HepG2 (cell line): ENCODE measurements at regions not wholly inside any gene's neighbourhood (a gene's known extent, or its start where the extent isn't known, plus 50 kb on each side); places are given as distances from the start of the nearest gene placed in this dataset.

Experiments
- ATAC-seq: fragments of 200-7000 bp; cut with Tn5 transposase; 3 replicates; pipeline ENCODE4 v1.9.1; 2020; ENCODE audit warnings: mild to moderate bottlenecking, moderate library complexity
- BruUV-seq: library from RNA; stranded (reverse); fragments of 400-500 nt; replicated peaks from 2 replicates; lab custom pipeline; 2021; lab: Mats Ljungman, UMichigan
- CTCF ChIA-PET: fragments of 300-600 bp; formaldehyde crosslinking; extraction: SDS; loops from one replicate; lab custom pipeline; 2021; ENCODE audit warnings: low total read pairs, inconsistent platforms, low intra/inter-chr PET ratio; lab: Yijun Ruan, JAX
- POLR2A ChIA-PET: fragments of 350-600 bp; sonication (Branson Sonifier 250); formaldehyde crosslinking; loops from one replicate; lab custom pipeline; 2020; ENCODE audit warnings: antibody characterized with exemption, inconsistent platforms; lab: Yijun Ruan, JAX
- DNase-seq: peaks from one replicate; pipeline ENCODE4 v3.0.0-alpha.2; 2015; ENCODE audit warnings: low spot score
- FAIRE-seq: peaks from 3 replicates; lab custom pipeline; 2011; peaks lifted over from hg19 to GRCh38; lab: Jason Lieb, UNC
- H2AFZ ChIP-seq: one replicate; pipeline ENCODE4 v1.6.1; 2011; ENCODE audit warnings: low read length, inconsistent platforms
- H3K27ac ChIP-seq: fragments of 300-600 bp; 3 replicates; pipeline ENCODE4 v1.8.0; 2011; ENCODE audit warnings: mixed run types, mild to moderate bottlenecking, mixed read lengths, low read length, inconsistent platforms; ENCODE audit not compliant: insufficient read depth; ENCODE audit errors: extremely low read length
- H3K27me3 ChIP-seq, 2 experiments: fragments of 200-600 bp in 1 of 2; 2 replicates in 1 of 2; 3 replicates in 1 of 2; pipeline versions ENCODE4 v1.6.0 to v1.8.0; 2011; ENCODE audit warnings: low read length in 2 of 2, mild to moderate bottlenecking in 2 of 2, moderate library complexity in 2 of 2, inconsistent platforms in 1 of 2; ENCODE audit not compliant: insufficient read depth in 2 of 2, control insufficient read depth in 1 of 2
- H3K36me3 ChIP-seq, 2 experiments: fragments of 200-600 bp in 1 of 2; replicated peaks in 1 of 2; 2 replicates in 1 of 2; 3 replicates in 1 of 2; pipeline versions ENCODE4 v1.5.1 to v1.8.0; 2011; ENCODE audit warnings: low read length in 2 of 2, inconsistent platforms in 1 of 2; ENCODE audit not compliant: insufficient read depth in 2 of 2, control insufficient read depth in 1 of 2
- H3K4me1 ChIP-seq: 2 replicates; pipeline ENCODE4 v1.5.1; 2012; ENCODE audit warnings: low read length, inconsistent platforms; ENCODE audit not compliant: insufficient read depth
- H3K4me2 ChIP-seq: 2 replicates; pipeline ENCODE4 v1.6.0; 2011; ENCODE audit warnings: low read depth, low read length, inconsistent platforms
- H3K4me3 ChIP-seq, 3 experiments: fragments of 200-600 bp in 1 of 3; sonication (generic), shearing (Covaris generic) in 1 of 3; replicated peaks in 1 of 3; 2 replicates each; pipeline ENCODE4 v1.5.1; 2011 to 2016; ENCODE audit warnings: low read length in 3 of 3, inconsistent platforms in 2 of 3, low read depth in 2 of 3, mild to moderate bottlenecking in 2 of 3, control low read depth in 1 of 3, mixed read lengths in 1 of 3; ENCODE audit not compliant: insufficient read depth in 1 of 3
- H3K79me2 ChIP-seq: one replicate; pipeline ENCODE4 v1.6.1; 2011; ENCODE audit warnings: low read length, inconsistent platforms; ENCODE audit not compliant: insufficient read depth
- H3K9ac ChIP-seq: 2 replicates; pipeline ENCODE4 v1.6.0; 2011; ENCODE audit warnings: mild to moderate bottlenecking, low read depth, low read length, inconsistent platforms; ENCODE audit not compliant: insufficient read depth
- H3K9me3 ChIP-seq: 2 replicates; pipeline ENCODE4 v1.5.1; 2012; ENCODE audit warnings: mild to moderate bottlenecking, low read length
- H4K20me1 ChIP-seq: 2 replicates; pipeline ENCODE4 v1.6.0; 2011; ENCODE audit warnings: inconsistent platforms, mild to moderate bottlenecking, low read length, moderate library complexity; ENCODE audit not compliant: insufficient read depth
- CENPBD1 ChIP-seq: sonication (generic); formaldehyde crosslinking; IDR thresholded peaks from 2 replicates; pipeline ENCODE4 v1.8.0; 2022; ENCODE audit warnings: missing genetic modification reagents, low read depth, mild to moderate bottlenecking, borderline replicate concordance
- IRX3 ChIP-seq: sonication (generic); formaldehyde crosslinking; IDR thresholded peaks from 2 replicates; pipeline ENCODE4 v1.8.1; 2023; ENCODE audit warnings: mild to moderate bottlenecking, low read depth, missing genetic modification reagents, borderline replicate concordance
- MYNN ChIP-seq: sonication (generic); formaldehyde crosslinking; IDR thresholded peaks from 2 replicates; pipeline ENCODE4 v1.4.0; 2020; ENCODE audit warnings: mild to moderate bottlenecking, low read depth, missing genetic modification reagents
- POGZ ChIP-seq: sonication (generic); formaldehyde crosslinking; IDR thresholded peaks from 2 replicates; pipeline ENCODE4 v1.4.0; 2020; ENCODE audit warnings: mild to moderate bottlenecking, missing genetic modification reagents
- SP5 ChIP-seq: IDR thresholded peaks from 2 replicates; pipeline ENCODE4 v1.6.1; 2016; ENCODE audit warnings: low read depth, borderline replicate concordance
- ZFX ChIP-seq: sonication (generic); formaldehyde crosslinking; IDR thresholded peaks from 2 replicates; pipeline ENCODE4 v1.4.0; 2020; ENCODE audit warnings: mild to moderate bottlenecking, low read depth, missing genetic modification reagents, moderate library complexity
- ZKSCAN1 ChIP-seq: fragments of 150-350 bp; IDR thresholded peaks from 2 replicates; pipeline ENCODE4 v1.6.1; 2014; ENCODE audit warnings: low read length
- ZNF205 ChIP-seq: IDR thresholded peaks from 2 replicates; pipeline ENCODE4 v1.6.1; 2018; ENCODE audit warnings: missing biosample characterization, missing genetic modification reagents
- ZNF350 ChIP-seq: sonication (generic); formaldehyde crosslinking; IDR thresholded peaks from 2 replicates; pipeline ENCODE4 v1.4.0; 2020; ENCODE audit warnings: mild to moderate bottlenecking, low read depth, missing genetic modification reagents, borderline replicate concordance
- ZNF446 ChIP-seq: sonication (generic); formaldehyde crosslinking; IDR thresholded peaks from 2 replicates; pipeline ENCODE4 v1.5.0; 2020; ENCODE audit warnings: mild to moderate bottlenecking, missing genetic modification reagents
- ZNF510 ChIP-seq: sonication (generic); formaldehyde crosslinking; IDR thresholded peaks from 2 replicates; pipeline ENCODE4 v1.4.0; 2020; ENCODE audit warnings: low read depth, mild to moderate bottlenecking, missing genetic modification reagents
- WGBS: methylation state at CpG from one replicate; pipeline ENCODE4 v1.1.6; 2017; ENCODE audit warnings: low lambda C conversion rate; 5-methylcytosine and 5-hydroxymethylcytosine counted together
- in situ Hi-C: cut with HindIII; loops from 2 replicates; pipeline ENCODE4 v1.10.0; 2017; ENCODE audit warnings: low pct_unique_long_range_greater_than_20kb; ENCODE audit not compliant: extremely low pct_ligation_motif_present
- intact Hi-C: fragments of 100-400 bp; cut with micrococcal nuclease; formaldehyde crosslinking; loops from one replicate; pipeline ENCODE4 v1.10.0; 2022; ENCODE audit not compliant: unreplicated experiment
- TF ChIP-seq, protein P1 (sequence below): sonication (generic); formaldehyde crosslinking; IDR thresholded peaks from 2 replicates; pipeline ENCODE4 v1.5.0; 2020; ENCODE audit warnings: mild to moderate bottlenecking, missing genetic modification reagents

DNA sequence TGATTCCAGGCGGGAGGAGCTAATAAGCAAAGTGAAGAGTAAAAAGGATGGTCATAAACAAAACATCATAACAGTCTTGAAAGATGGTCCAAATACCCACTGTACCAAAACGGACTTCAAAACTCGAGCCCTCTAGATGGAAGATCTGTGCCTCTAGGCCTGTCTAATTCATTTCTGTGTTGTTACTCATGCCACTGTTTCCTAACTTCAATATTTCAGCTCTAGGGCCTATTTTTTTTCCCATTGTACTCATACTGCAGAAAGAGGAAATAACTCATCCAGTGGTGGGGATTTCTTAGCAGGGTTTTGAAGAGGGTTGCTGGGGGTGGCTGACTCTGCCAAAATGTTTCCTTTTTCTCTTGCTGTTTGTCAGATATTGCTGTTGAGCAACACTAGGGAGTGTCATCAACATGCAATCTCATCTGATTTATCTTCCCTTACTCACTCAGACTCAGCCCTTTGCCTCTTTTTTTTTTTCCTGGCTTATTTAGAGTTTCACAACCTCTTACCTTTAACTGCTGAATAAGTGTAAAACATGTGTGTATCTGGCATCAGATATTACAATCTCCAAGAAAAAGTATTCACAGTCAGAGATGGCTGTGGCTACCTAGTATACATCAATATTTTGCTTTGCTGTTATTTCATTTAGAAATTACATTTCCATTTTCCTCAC lies 189.6 kb downstream of the DUSP6 start (continued):
- no peak for TF ChIP-seq CENPBD1 (CRISPR knock-in tag)

DNA sequence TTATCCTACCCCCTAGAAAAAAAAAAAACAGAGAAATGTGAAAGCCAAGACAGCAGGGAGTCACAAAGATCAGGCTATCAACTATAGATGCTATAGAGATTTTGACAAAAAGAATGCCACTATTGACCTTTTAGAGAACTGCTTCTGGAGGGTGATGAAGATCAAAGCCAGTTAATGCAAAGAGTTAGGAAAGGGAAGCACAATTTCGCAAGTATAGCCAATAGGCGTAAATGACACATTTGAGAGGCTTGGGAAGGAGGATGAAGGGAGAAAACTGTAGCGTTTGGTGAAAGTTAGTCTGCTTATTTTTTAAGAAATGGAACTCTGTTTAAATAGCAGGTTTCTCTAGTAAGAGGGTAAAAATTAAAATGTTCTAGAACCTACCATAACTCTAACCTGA lies 190.7 kb downstream of the DUSP6 start:
- no peaks in the 10 kb centered on the region for H3K9me3 ChIP-seq
- no peaks in the 10 kb centered on the region for H3K79me2 ChIP-seq
- H4K20me1 ChIP-seq: no peaks in the 10 kb centered on the region
- 6% methylated on average over 3 of the region's 3 CpGs for WGBS
- ATAC-seq (no peak), DNase-seq (no peak)
- intact Hi-C loops: no loop called here
- H3K27me3 ChIP-seq: no peaks in the 10 kb centered on the region
- H3K36me3 ChIP-seq: no peaks in the 10 kb centered on the region
- ChIA-PET POLR2A (no interaction called here), CTCF (no interaction called here)
- no peak overlapping the region for H2AFZ ChIP-seq
- H3K4me2 ChIP-seq: no peak overlapping the region
- no peak for TF ChIP-seq MYNN (CRISPR knock-in tag)
- TF ChIP-seq ZFX (CRISPR knock-in tag): no peak
- no peak for TF ChIP-seq IRX3
- no peak for TF ChIP-seq ZNF205
- TF ChIP-seq ZNF446 (CRISPR knock-in tag): no peak
- no peak for TF ChIP-seq ZNF510 (CRISPR knock-in tag)
- TF ChIP-seq ZKSCAN1: no peak
- TF ChIP-seq, protein P1, sequence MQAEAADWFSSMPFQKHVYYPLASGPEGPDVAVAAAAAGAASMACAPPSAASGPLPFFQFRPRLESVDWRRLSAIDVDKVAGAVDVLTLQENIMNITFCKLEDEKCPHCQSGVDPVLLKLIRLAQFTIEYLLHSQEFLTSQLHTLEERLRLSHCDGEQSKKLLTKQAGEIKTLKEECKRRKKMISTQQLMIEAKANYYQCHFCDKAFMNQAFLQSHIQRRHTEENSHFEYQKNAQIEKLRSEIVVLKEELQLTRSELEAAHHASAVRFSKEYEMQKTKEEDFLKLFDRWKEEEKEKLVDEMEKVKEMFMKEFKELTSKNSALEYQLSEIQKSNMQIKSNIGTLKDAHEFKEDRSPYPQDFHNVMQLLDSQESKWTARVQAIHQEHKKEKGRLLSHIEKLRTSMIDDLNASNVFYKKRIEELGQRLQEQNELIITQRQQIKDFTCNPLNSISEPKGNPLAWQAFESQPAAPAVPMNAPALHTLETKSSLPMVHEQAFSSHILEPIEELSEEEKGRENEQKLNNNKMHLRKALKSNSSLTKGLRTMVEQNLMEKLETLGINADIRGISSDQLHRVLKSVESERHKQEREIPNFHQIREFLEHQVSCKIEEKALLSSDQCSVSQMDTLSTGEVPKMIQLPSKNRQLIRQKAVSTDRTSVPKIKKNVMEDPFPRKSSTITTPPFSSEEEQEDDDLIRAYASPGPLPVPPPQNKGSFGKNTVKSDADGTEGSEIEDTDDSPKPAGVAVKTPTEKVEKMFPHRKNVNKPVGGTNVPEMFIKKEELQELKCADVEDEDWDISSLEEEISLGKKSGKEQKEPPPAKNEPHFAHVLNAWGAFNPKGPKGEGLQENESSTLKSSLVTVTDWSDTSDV (CRISPR knock-in tag): no peak
- no peak for TF ChIP-seq ZNF350 (CRISPR knock-in tag)
- no peak for TF ChIP-seq POGZ (CRISPR knock-in tag)
- TF ChIP-seq SP5 (CRISPR knock-in tag): no peak
- TF ChIP-seq, all 625 proteins: peak for 0
- Histone ChIP-seq H3K4me1 (peaks cover 13% of the 10 kb centered on the region), H3K4me3 (no peak overlapping the region), H3K27ac (no peak overlapping the region), H3K9ac (no peak overlapping the region)
- no peak for FAIRE-seq
- in situ Hi-C loops: no loop called here
- BruUV-seq: no TSS peak
